OCI-LY7 (cell line): ENCODE measurements at regions not wholly inside any gene's neighbourhood (a gene's known extent, or its start where the extent isn't known, plus 50 kb on each side); places are given as distances from the start of the nearest gene placed in this dataset. TPM values are rescaled to one million over a fixed set of nuclear protein-coding genes. Genes with fewer than 3 reads are reported as not detected.
A peak's percentile ranks its signal among the peaks of the same experiment; 100 is the strongest.
"Not testable (repeated sequence)": the region's sequence is repeated elsewhere in the genome, so short reads cannot be mapped to it uniquely, and the experiment has no call there.

Source experiments
- BruUV-seq: library from RNA; stranded (reverse); fragments of 400-500 nt; replicated peaks from 2 replicates; lab custom pipeline; 2021; lab: Mats Ljungman, UMichigan
- CTCF ChIA-PET: fragments of 300-600 bp; sonication (Branson Sonifier 250); formaldehyde crosslinking; loops from one replicate; lab custom pipeline; 2022; ENCODE audit warnings: antibody characterized with exemption; ENCODE audit not compliant: unreplicated experiment; lab: Charles Lee
- POLR2A ChIA-PET: fragments of 300-600 bp; sonication (Branson Sonifier 250); formaldehyde crosslinking; loops from one replicate; lab custom pipeline; 2022; ENCODE audit warnings: antibody characterized with exemption; lab: Charles Lee
- DNase-seq: peaks from one replicate; pipeline ENCODE4 v3.0.0-alpha.2; 2015; ENCODE audit warnings: low spot score
- H2AFZ ChIP-seq: fragments of 200-600 bp; sonication (generic), shearing (Covaris generic); 2 replicates; pipeline ENCODE4 v1.6.1; 2014; ENCODE audit warnings: mild to moderate bottlenecking, antibody characterized with exemption, low read length, moderate library complexity
- H3K27ac ChIP-seq: fragments of 200-600 bp; sonication (generic); 2 replicates; pipeline ENCODE4 v1.5.1; 2014; ENCODE audit warnings: mixed run types, low read depth, mild to moderate bottlenecking, moderate library complexity, low read length, inconsistent platforms; ENCODE audit not compliant: poor library complexity, severe bottlenecking
- H3K36me3 ChIP-seq: fragments of 200-600 bp; sonication (generic); 2 replicates; pipeline ENCODE4 v1.6.1; 2014; ENCODE audit warnings: mild to moderate bottlenecking, antibody characterized with exemption, low read length, moderate library complexity, mixed read lengths; ENCODE audit not compliant: insufficient read depth
- H3K4me1 ChIP-seq: fragments of 200-600 bp; sonication (generic); 2 replicates; pipeline ENCODE4 v1.5.1; 2014; ENCODE audit warnings: mild to moderate bottlenecking, low read length; ENCODE audit not compliant: insufficient read depth, poor library complexity, severe bottlenecking
- H3K4me2 ChIP-seq: fragments of 200-600 bp; sonication (generic); 2 replicates; pipeline ENCODE4 v1.6.1; 2014; ENCODE audit warnings: mild to moderate bottlenecking, low read length
- H3K4me3 ChIP-seq: fragments of 200-600 bp; sonication (generic); 2 replicates; pipeline ENCODE4 v1.5.1; 2014; ENCODE audit warnings: mild to moderate bottlenecking, low read depth, low read length; ENCODE audit not compliant: poor library complexity, severe bottlenecking
- H3K79me2 ChIP-seq: fragments of 200-600 bp; sonication (generic); 2 replicates; pipeline ENCODE4 v1.6.1; 2016; ENCODE audit warnings: low read depth, mild to moderate bottlenecking, low read length, moderate library complexity, mixed read lengths; ENCODE audit not compliant: insufficient read depth
- H3K9me2 ChIP-seq: fragments of 200-600 bp; sonication (generic); 2 replicates; pipeline ENCODE4 v1.6.1; 2016; ENCODE audit warnings: mild to moderate bottlenecking, low read length, mixed read lengths; ENCODE audit not compliant: insufficient read depth
- H3K9me3 ChIP-seq: fragments of 200-600 bp; sonication (generic); 2 replicates; pipeline ENCODE4 v1.6.1; 2014; ENCODE audit warnings: mild to moderate bottlenecking, mixed run types, low read length, mixed read lengths
- H4K20me1 ChIP-seq: fragments of 200-600 bp; sonication (generic); 2 replicates; pipeline ENCODE4 v1.6.1; 2014; ENCODE audit warnings: mild to moderate bottlenecking, antibody characterized with exemption, low read length, moderate library complexity, mixed read lengths; ENCODE audit not compliant: insufficient read depth
- CTCF ChIP-seq: fragments of 200-600 bp; sonication (generic); conservative IDR thresholded peaks from 2 replicates; pipeline ENCODE4 v1.5.1; 2014; ENCODE audit warnings: mild to moderate bottlenecking, antibody characterized with exemption, low read length, moderate library complexity, mixed read lengths
- EZH2phosphoT487 ChIP-seq: fragments of 200-600 bp; sonication (generic); IDR thresholded peaks from 2 replicates; pipeline ENCODE4 v1.6.1; 2018; ENCODE audit warnings: low read depth, borderline replicate concordance, mild to moderate bottlenecking, mixed run types, antibody characterized with exemption, low read length, moderate library complexity, mixed read lengths
- intact Hi-C: fragments of 100-400 bp; cut with micrococcal nuclease; formaldehyde crosslinking; loops from one replicate; pipeline ENCODE4 v1.10.0; 2022; ENCODE audit not compliant: unreplicated experiment
- small RNA-seq: library from RNA; depleted of rRNA; stranded (forward); fragments of <200 nt; gene quantifications from one replicate; pipeline ENCODE3, GENCODE V24; 2014

DNA sequence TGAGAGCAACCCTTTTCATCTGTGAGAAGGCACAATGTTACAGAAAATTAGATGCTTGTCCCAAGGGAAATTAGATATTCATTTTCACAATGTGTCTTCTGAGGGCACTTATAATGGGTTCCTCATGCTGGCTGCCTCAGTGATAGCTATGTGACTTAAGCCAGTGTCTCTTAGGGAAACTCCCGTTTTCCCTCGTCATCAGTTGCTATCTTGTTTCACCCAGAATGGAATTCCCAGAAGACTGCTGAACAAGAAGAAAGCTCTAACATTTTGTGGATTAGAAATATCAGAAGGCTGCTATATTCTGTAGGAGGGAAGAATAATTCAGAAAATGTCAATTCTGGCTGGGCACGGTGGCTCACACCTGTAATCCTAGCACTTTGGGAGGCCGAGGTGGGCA lies 67.9 kb upstream of the WDR72 start:
- Histone ChIP-seq H3K79me2 (no peaks in the 10 kb centered on the region), H2AFZ (no peak overlapping the region), H3K4me3 (no peak overlapping the region), H3K4me1 (no peaks in the 10 kb centered on the region), H3K9me3 (peaks cover 9% of the 10 kb centered on the region; the same call in 1 of the 2 replicates), H3K4me2 (no peak overlapping the region), H4K20me1 (no peaks in the 10 kb centered on the region), H3K36me3 (no peaks in the 10 kb centered on the region), H3K9me2 (no peaks in the 10 kb centered on the region), H3K27ac (no peak overlapping the region)
- TF ChIP-seq EZH2phosphoT487, result no peak
- TF ChIP-seq CTCF, result no peak
- intact Hi-C loops, result no loop called here
- ChIA-PET CTCF (no interaction called here), POLR2A (no interaction called here)
- DNase-seq, result no peak
- BruUV-seq, result no TSS peak

DNA sequence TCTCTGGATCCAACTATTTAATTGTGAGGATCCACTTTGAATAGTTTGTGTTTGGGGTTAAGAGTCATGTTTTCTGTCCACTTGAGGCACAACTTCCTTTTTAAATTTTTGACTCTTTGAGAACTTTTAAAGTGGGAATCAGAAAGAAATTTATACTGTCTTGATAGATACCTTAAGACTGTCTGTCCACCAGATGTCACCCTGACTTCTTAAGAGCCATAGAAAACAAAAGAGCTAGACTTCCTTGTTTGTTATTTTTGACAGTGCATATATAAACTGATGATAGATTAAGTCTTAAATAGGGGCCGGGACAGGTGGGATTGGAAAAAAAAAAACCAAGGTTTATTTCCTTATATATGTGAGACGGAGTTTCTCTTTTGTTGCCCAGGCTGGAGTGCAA lies 52.1 kb upstream of the WDR72 start:
- Histone ChIP-seq H3K4me1 (no peaks in the 10 kb centered on the region), H3K9me2 (no peaks in the 10 kb centered on the region), H3K36me3 (no peaks in the 10 kb centered on the region), H2AFZ (no peak overlapping the region), H3K4me2 (no peak overlapping the region), H4K20me1 (no peaks in the 10 kb centered on the region), H3K9me3 (no peaks in the 10 kb centered on the region), H3K4me3 (no peak overlapping the region), H3K27ac (no peak overlapping the region), H3K79me2 (no peaks in the 10 kb centered on the region)
- CTCF ChIA-PET, result no interaction called here
- TF ChIP-seq CTCF, result peak; percentile 44
- TF ChIP-seq EZH2phosphoT487, result no peak
- BruUV-seq, result no TSS peak
- DNase-seq, result peak; percentile 6
- POLR2A ChIA-PET, result no interaction called here
- intact Hi-C loops, result no loop called here

DNA sequence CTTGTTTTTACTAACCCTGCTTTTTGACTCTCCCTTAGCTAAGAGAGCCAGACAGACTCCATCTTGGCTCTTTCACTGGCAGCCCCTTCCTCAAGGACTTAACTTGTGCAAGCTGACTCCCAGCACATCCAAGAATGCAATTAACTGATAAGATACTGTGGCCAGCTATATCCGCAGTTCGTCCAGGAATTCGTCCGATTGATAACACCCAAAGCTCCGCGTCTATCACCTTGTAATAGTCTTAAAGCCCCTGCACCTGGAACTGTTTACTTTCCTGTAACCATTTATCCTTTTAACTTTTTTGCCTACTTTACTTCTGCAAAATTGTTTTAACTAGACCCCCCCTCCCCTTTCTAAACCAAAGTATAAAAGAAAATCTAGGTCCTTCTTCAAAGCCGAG lies 50.8 kb upstream of the WDR72 start:
- H3K9me2 ChIP-seq, H2AFZ ChIP-seq, H3K27ac ChIP-seq, BruUV-seq, DNase-seq, H4K20me1 ChIP-seq, H3K36me3 ChIP-seq, H3K4me1 ChIP-seq, H3K4me2 ChIP-seq, POLR2A ChIA-PET, H3K9me3 ChIP-seq, intact Hi-C loops, H3K4me3 ChIP-seq, H3K79me2 ChIP-seq, CTCF ChIA-PET: not testable (repeated sequence)

Small RNA genes lying in the stretch of these regions (small RNA-seq; reads per million reads assigned to genes)
- gene AC084759.1, result not detected
